ENCODE measurements at regions not wholly inside any gene's neighbourhood (a gene's known extent, or its start where the extent isn't known, plus 50 kb on each side); places are given as distances from the start of the nearest gene placed in this dataset.

- 71 to 88% (median 79%) methylated on average over 2 of the region's 2 CpGs for WGBS, 5 donors
- no peak for TF ChIP-seq POLR2A (IDR thresholded peaks at IDR 0.05)
- Histone ChIP-seq H3K27me3 (replicated peaks in 1 of 7) (no peaks in the 10 kb centered on the region), H3K4me1 (no peaks in the 10 kb centered on the region), H3K27ac (no peak overlapping the region), H3K36me3 (no peaks in the 10 kb centered on the region), H3K4me3 (no peak overlapping the region), H3K9me3 (no peaks in the 10 kb centered on the region)
- no peak for DNase-seq
- intact Hi-C loops (cut with DNase I; ENCODE audit: low total_unique reads) = no loop called here
Observed at GRCh38 chr15:39153716-39154115, 427.2 kb upstream of the THBS1 start.

- TF ChIP-seq POLR2AphosphoS5 (IDR thresholded peaks at IDR 0.05) (no peak), POLR2A (IDR thresholded peaks at IDR 0.05) (no peak), CTCF (IDR thresholded peaks at IDR 0.05 in 8 of 11, conservative IDR thresholded peaks at IDR 0.05 in 3 of 11) (no peak)
- no peak overlapping the region for H3K4me3 ChIP-seq
- H3K27me3 ChIP-seq (replicated peaks in 1 of 7) = no peaks in the 10 kb centered on the region
- H3K36me3 ChIP-seq = no peaks in the 10 kb centered on the region
- intact Hi-C loops (cut with DNase I; ENCODE audit: low total_unique reads) = no loop called here
- no peaks in the 10 kb centered on the region for H3K9me3 ChIP-seq
- no peaks in the 10 kb centered on the region for H3K4me1 ChIP-seq
- DNase-seq = no peak
- H3K27ac ChIP-seq = no peak overlapping the region
Observed at GRCh38 chr15:39154227-39154638, 426.6 kb upstream of the THBS1 start.

- DNase-seq = no peak
- H3K27ac ChIP-seq = no peak overlapping the region
- no peaks in the 10 kb centered on the region for H3K4me1 ChIP-seq
- H3K27me3 ChIP-seq (replicated peaks in 1 of 7) = no peaks in the 10 kb centered on the region
- H3K36me3 ChIP-seq = no peaks in the 10 kb centered on the region
- H3K9me3 ChIP-seq = no peaks in the 10 kb centered on the region
- intact Hi-C loops (cut with DNase I; ENCODE audit: low total_unique reads) = no loop called here
- 79 to 89% (median 88%) methylated on average over 4 of the region's 4 CpGs for WGBS, 5 donors
- TF ChIP-seq POLR2A (IDR thresholded peaks at IDR 0.05) = no peak
- no peak for TF ChIP-seq CTCF (IDR thresholded peaks at IDR 0.05 in 8 of 11, conservative IDR thresholded peaks at IDR 0.05 in 3 of 11)
- TF ChIP-seq POLR2AphosphoS5 (IDR thresholded peaks at IDR 0.05) = no peak
- no peak overlapping the region for H3K4me3 ChIP-seq
Observed at GRCh38 chr15:39154776-39155175, 426.1 kb upstream of the THBS1 start.

GRCh38 chr15:39156166-39156565, 424.7 kb upstream of the THBS1 start:
- intact Hi-C loops (cut with DNase I; ENCODE audit: low total_unique reads) = no loop called here
- DNase-seq = no peak
- Histone ChIP-seq H3K27ac (no peak overlapping the region), H3K9me3 (no peaks in the 10 kb centered on the region), H3K36me3 (no peaks in the 10 kb centered on the region), H3K4me3 (no peak overlapping the region), H3K4me1 (no peaks in the 10 kb centered on the region), H3K27me3 (replicated peaks in 1 of 7) (no peaks in the 10 kb centered on the region)
- 52 to 86% (median 69%) methylated on average over 1 of the region's 1 CpG for WGBS, 5 donors
- TF ChIP-seq POLR2AphosphoS5 (IDR thresholded peaks at IDR 0.05) (no peak), POLR2A (IDR thresholded peaks at IDR 0.05) (no peak), CTCF (IDR thresholded peaks at IDR 0.05 in 8 of 11, conservative IDR thresholded peaks at IDR 0.05 in 3 of 11) (no peak)

- TF ChIP-seq CTCF (IDR thresholded peaks at IDR 0.05 in 8 of 11, conservative IDR thresholded peaks at IDR 0.05 in 3 of 11) = no peak
- no peak for TF ChIP-seq POLR2A (IDR thresholded peaks at IDR 0.05)
- TF ChIP-seq POLR2AphosphoS5 (IDR thresholded peaks at IDR 0.05) = no peak
- 67 to 82% (median 76%) methylated on average over 2 of the region's 2 CpGs for WGBS, 5 donors
- Histone ChIP-seq H3K27ac (no peak overlapping the region), H3K4me3 (no peak overlapping the region), H3K4me1 (no peaks in the 10 kb centered on the region), H3K27me3 (replicated peaks in 1 of 7) (no peaks in the 10 kb centered on the region), H3K9me3 (peaks cover 0 to 1% (median 0%) of the 10 kb centered on the region in 8 donors), H3K36me3 (no peaks in the 10 kb centered on the region)
- no peak for DNase-seq
- intact Hi-C loops (cut with DNase I; ENCODE audit: low total_unique reads) = no loop called here
Observed at GRCh38 chr15:39156646-39157250, 424.1 kb upstream of the THBS1 start.

Data from spleen (tissue), 11 donors.